ENCODE measurements at regions not wholly inside any gene's neighbourhood (a gene's known extent, or its start where the extent isn't known, plus 50 kb on each side); places are given as distances from the start of the nearest gene placed in this dataset.

- DNase-seq (ENCODE audit: low spot score), result no peak
Measured at GRCh38 chr1:221632072-221632471, 109.8 kb downstream of the DUSP10 start.

- no peak for DNase-seq (ENCODE audit: low spot score)
Measured at GRCh38 chr1:221633841-221634409, 108.0 kb downstream of the DUSP10 start.

GRCh38 chr1:221634606-221635005 is 107.3 kb downstream of the DUSP10 start:
- no peak for DNase-seq (ENCODE audit: low spot score)

GRCh38 chr1:221635305-221635704 is 106.6 kb downstream of the DUSP10 start:
- DNase-seq (ENCODE audit: low spot score), result no peak

- DNase-seq (ENCODE audit: low spot score), result no peak
Measured at GRCh38 chr1:221636096-221636495, 105.8 kb downstream of the DUSP10 start.

GRCh38 chr1:221636967-221637366 is 104.9 kb downstream of the DUSP10 start:
- DNase-seq (ENCODE audit: low spot score), result no peak

- DNase-seq (ENCODE audit: low spot score), result no peak
Measured at GRCh38 chr1:221637641-221638041, 104.2 kb downstream of the DUSP10 start.

- no peak for DNase-seq (ENCODE audit: low spot score)
Measured at GRCh38 chr1:221638595-221638994, 103.3 kb downstream of the DUSP10 start.

- no peak for DNase-seq (ENCODE audit: low spot score)
Measured at GRCh38 chr1:221641811-221642210, 100.1 kb downstream of the DUSP10 start.

GRCh38 chr1:221643404-221644144 is 98.3 kb downstream of the DUSP10 start:
- no peak for DNase-seq (ENCODE audit: low spot score)

- DNase-seq (ENCODE audit: low spot score), result no peak
Measured at GRCh38 chr1:221644145-221644448, 97.8 kb downstream of the DUSP10 start.

- DNase-seq (ENCODE audit: low spot score), result no peak
Measured at GRCh38 chr1:221644663-221645258, 97.1 kb downstream of the DUSP10 start.

- no peak for DNase-seq (ENCODE audit: low spot score)
Measured at GRCh38 chr1:221648201-221648600, 93.7 kb downstream of the DUSP10 start.
